MM.1S (cell line): ENCODE measurements at regions not wholly inside any gene's neighbourhood (a gene's known extent, or its start where the extent isn't known, plus 50 kb on each side); places are given as distances from the start of the nearest gene placed in this dataset.

Source experiments
- DNase-seq: peaks from one replicate; pipeline ENCODE4 v3.0.0-alpha.2; 2015
- H2AFZ ChIP-seq: fragments of 300-600 bp; sonication (generic); 2 replicates; pipeline ENCODE4 v1.6.0; 2016; ENCODE audit warnings: antibody characterized with exemption, low read length
- H3F3A ChIP-seq: fragments of 300-600 bp; sonication (generic); 2 replicates; pipeline ENCODE4 v1.6.1; 2016; ENCODE audit warnings: mild to moderate bottlenecking, antibody characterized with exemption, low read length, moderate library complexity, mixed read lengths; ENCODE audit not compliant: insufficient read depth
- H3K27ac ChIP-seq: fragments of 300-600 bp; sonication (generic); 2 replicates; pipeline ENCODE4 v1.5.1; 2016; ENCODE audit warnings: mild to moderate bottlenecking, low read length
- H3K27me3 ChIP-seq: fragments of 300-600 bp; sonication (generic); replicated peaks from 2 replicates; pipeline ENCODE4 v1.6.0; 2016; ENCODE audit warnings: low read length; ENCODE audit not compliant: insufficient read depth
- H3K36me3 ChIP-seq: fragments of 300-600 bp; sonication (generic); replicated peaks from 2 replicates; pipeline ENCODE4 v1.6.1; 2016; ENCODE audit warnings: mild to moderate bottlenecking, low read length, mixed read lengths; ENCODE audit not compliant: insufficient read depth
- H3K4me1 ChIP-seq: fragments of 300-600 bp; sonication (generic); 2 replicates; pipeline ENCODE4 v1.6.1; 2016; ENCODE audit warnings: low read length, mixed read lengths
- H3K4me2 ChIP-seq: fragments of 300-600 bp; sonication (generic); 2 replicates; pipeline ENCODE4 v1.6.0; 2016; ENCODE audit warnings: low read depth, low read length
- H3K4me3 ChIP-seq: fragments of 300-600 bp; sonication (generic); 2 replicates; pipeline ENCODE4 v1.5.1; 2016; ENCODE audit warnings: low read length, mixed read lengths
- H3K79me2 ChIP-seq: fragments of 300-600 bp; sonication (generic); 2 replicates; pipeline ENCODE4 v1.6.1; 2016; ENCODE audit warnings: mixed run types, low read length, mixed read lengths
- H3K9ac ChIP-seq: fragments of 300-600 bp; sonication (generic); 2 replicates; pipeline ENCODE4 v1.6.1; 2016; ENCODE audit warnings: low read length, mixed read lengths
- H3K9me2 ChIP-seq: fragments of 300-600 bp; sonication (generic); replicated peaks from 2 replicates; pipeline ENCODE4 v1.6.1; 2016; ENCODE audit warnings: mild to moderate bottlenecking, low read length, mixed read lengths; ENCODE audit not compliant: insufficient read depth
- H3K9me3 ChIP-seq: fragments of 300-600 bp; sonication (generic); replicated peaks from 2 replicates; pipeline ENCODE4 v1.6.1; 2016; ENCODE audit warnings: mild to moderate bottlenecking, low read length, mixed read lengths; ENCODE audit not compliant: insufficient read depth
- H4K20me1 ChIP-seq: fragments of 300-600 bp; sonication (generic); 2 replicates; pipeline ENCODE4 v1.6.1; 2016; ENCODE audit warnings: mild to moderate bottlenecking, low read length, moderate library complexity, mixed read lengths; ENCODE audit not compliant: insufficient read depth
- CTCF ChIP-seq: fragments of 300-600 bp; sonication (generic); IDR thresholded peaks from 2 replicates; pipeline ENCODE4 v1.5.1; 2016; ENCODE audit warnings: antibody characterized with exemption, low read length, mixed read lengths
- EZH2 ChIP-seq: fragments of 300-600 bp; sonication (generic); optimal IDR thresholded peaks from 2 replicates; pipeline ENCODE3; 2017; ENCODE audit warnings: low read depth, mild to moderate bottlenecking, antibody characterized with exemption, low read length, mixed read lengths
- EZH2phosphoT487 ChIP-seq: fragments of 300-600 bp; sonication (generic); IDR thresholded peaks from 2 replicates; pipeline ENCODE4 v1.6.1; 2018; ENCODE audit warnings: antibody characterized with exemption, low read length

- H2AFZ ChIP-seq = no peak overlapping the region
- no peaks in the 10 kb centered on the region for H3K36me3 ChIP-seq
- H3K27ac ChIP-seq = no peak overlapping the region
- no peaks in the 10 kb centered on the region for H3K9me3 ChIP-seq
- H3K9ac ChIP-seq = no peak overlapping the region
- no peak for DNase-seq
- no peaks in the 10 kb centered on the region for H3F3A ChIP-seq
- H3K9me2 ChIP-seq = no peaks in the 10 kb centered on the region
- no peaks in the 10 kb centered on the region; the same call in 1 of the 2 replicates for H3K27me3 ChIP-seq
- H3K4me3 ChIP-seq = no peak overlapping the region
- TF ChIP-seq EZH2 (no peak), CTCF (no peak), EZH2phosphoT487 (no peak)
- H3K4me1 ChIP-seq = no peaks in the 10 kb centered on the region
- no peaks in the 10 kb centered on the region for H3K79me2 ChIP-seq
- no peak overlapping the region for H3K4me2 ChIP-seq
- H4K20me1 ChIP-seq = no peaks in the 10 kb centered on the region
These were observed 267.2 kb downstream of the BUD13 start for GRCh38 chr11:116505298-116506262.

- Histone ChIP-seq H3K9me2 (no peaks in the 10 kb centered on the region), H3K4me3 (no peak overlapping the region), H3K27me3 (no peaks in the 10 kb centered on the region; the same call in 1 of the 2 replicates), H3F3A (no peaks in the 10 kb centered on the region), H4K20me1 (no peaks in the 10 kb centered on the region), H3K27ac (no peak overlapping the region), H3K4me1 (no peaks in the 10 kb centered on the region), H3K9ac (no peak overlapping the region), H3K79me2 (no peaks in the 10 kb centered on the region), H2AFZ (no peak overlapping the region), H3K36me3 (no peaks in the 10 kb centered on the region), H3K4me2 (no peak overlapping the region), H3K9me3 (no peaks in the 10 kb centered on the region)
- TF ChIP-seq CTCF = no peak
- no peak for TF ChIP-seq EZH2
- TF ChIP-seq EZH2phosphoT487 = no peak
- no peak for DNase-seq
These were observed 268.1 kb downstream of the BUD13 start for GRCh38 chr11:116504541-116505297.

- H3K4me1 ChIP-seq = no peaks in the 10 kb centered on the region
- no peak for DNase-seq
- TF ChIP-seq EZH2 = no peak
- TF ChIP-seq CTCF = no peak
- TF ChIP-seq EZH2phosphoT487 = no peak
- no peaks in the 10 kb centered on the region for H3K9me3 ChIP-seq
- H3K4me3 ChIP-seq = no peak overlapping the region
- H3K79me2 ChIP-seq = no peaks in the 10 kb centered on the region
- H3K27me3 ChIP-seq = no peaks in the 10 kb centered on the region; the same call in 1 of the 2 replicates
- no peaks in the 10 kb centered on the region for H3K9me2 ChIP-seq
- no peaks in the 10 kb centered on the region for H4K20me1 ChIP-seq
- no peaks in the 10 kb centered on the region for H3K36me3 ChIP-seq
- no peak overlapping the region for H3K9ac ChIP-seq
- H3K4me2 ChIP-seq = no peak overlapping the region
- no peak overlapping the region for H3K27ac ChIP-seq
- no peak overlapping the region for H2AFZ ChIP-seq
- H3F3A ChIP-seq = no peaks in the 10 kb centered on the region
These were observed 269.3 kb downstream of the BUD13 start for GRCh38 chr11:116503216-116504160.
